ENCODE measurements at regions not wholly inside any gene's neighbourhood (a gene's known extent, or its start where the extent isn't known, plus 50 kb on each side); places are given as distances from the start of the nearest gene placed in this dataset.

DNA sequence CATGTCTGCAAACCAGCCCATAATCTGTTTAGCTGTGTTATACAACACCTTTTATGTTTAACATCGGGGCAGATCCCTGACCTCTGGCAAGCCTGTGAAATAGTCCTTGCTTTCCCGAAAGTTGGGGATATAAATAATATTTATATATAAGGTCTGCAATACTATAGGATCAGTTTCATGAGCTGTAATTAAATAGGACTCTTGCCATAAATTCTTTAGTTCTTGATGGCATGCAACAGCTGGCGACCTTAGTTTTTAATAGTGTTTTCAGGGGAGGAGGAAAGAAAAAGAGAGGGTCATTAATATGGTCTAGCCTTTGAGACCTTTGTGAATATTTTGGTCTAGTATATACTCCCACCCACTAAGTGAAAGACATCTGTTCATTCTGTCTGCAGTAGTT lies 166.5 kb downstream of the MTX2 start:
- Histone ChIP-seq H3K27me3 (ENCODE audit: control insufficient read depth, insufficient read depth, low read length) (no peaks in the 10 kb centered on the region), H3K4me1 (ENCODE audit: control insufficient read depth, insufficient read depth, low read length) (no peaks in the 10 kb centered on the region), H3K9me3 (ENCODE audit: control insufficient read depth, insufficient read depth, low read depth, low read length) (no peaks in the 10 kb centered on the region), H3K4me3 (ENCODE audit: low read depth in 2 of 2, low read length in 2 of 2) (no peak overlapping the region), H3K27ac (ENCODE audit: low read length) (no peak overlapping the region), H3K36me3 (ENCODE audit: control insufficient read depth, insufficient read depth, low read length) (no peaks in the 10 kb centered on the region)
- POLR2A ChIA-PET: no interaction called here
- DNase-seq (ENCODE audit: low read depth, low spot score): no peak
- ATAC-seq: no peak
- CTCF ChIA-PET: no interaction called here
- in situ Hi-C loops (cut with HindIII; ENCODE audit: low pct_unique_long_range_greater_than_20kb, low sequenced_read_pairs) (no loop called here), intact Hi-C loops (cut with micrococcal nuclease; ENCODE audit: unreplicated experiment) (no loop called here)
- no TSS peak for BruUV-seq (replicated peaks)
- TF ChIP-seq, protein P1, sequence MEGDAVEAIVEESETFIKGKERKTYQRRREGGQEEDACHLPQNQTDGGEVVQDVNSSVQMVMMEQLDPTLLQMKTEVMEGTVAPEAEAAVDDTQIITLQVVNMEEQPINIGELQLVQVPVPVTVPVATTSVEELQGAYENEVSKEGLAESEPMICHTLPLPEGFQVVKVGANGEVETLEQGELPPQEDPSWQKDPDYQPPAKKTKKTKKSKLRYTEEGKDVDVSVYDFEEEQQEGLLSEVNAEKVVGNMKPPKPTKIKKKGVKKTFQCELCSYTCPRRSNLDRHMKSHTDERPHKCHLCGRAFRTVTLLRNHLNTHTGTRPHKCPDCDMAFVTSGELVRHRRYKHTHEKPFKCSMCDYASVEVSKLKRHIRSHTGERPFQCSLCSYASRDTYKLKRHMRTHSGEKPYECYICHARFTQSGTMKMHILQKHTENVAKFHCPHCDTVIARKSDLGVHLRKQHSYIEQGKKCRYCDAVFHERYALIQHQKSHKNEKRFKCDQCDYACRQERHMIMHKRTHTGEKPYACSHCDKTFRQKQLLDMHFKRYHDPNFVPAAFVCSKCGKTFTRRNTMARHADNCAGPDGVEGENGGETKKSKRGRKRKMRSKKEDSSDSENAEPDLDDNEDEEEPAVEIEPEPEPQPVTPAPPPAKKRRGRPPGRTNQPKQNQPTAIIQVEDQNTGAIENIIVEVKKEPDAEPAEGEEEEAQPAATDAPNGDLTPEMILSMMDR (IDR thresholded peaks at IDR 0.05): no peak
- TF ChIP-seq POLR2AphosphoS5 (IDR thresholded peaks at IDR 0.05; ENCODE audit: low read depth, low read length): no peak
- TF ChIP-seq SIN3A (IDR thresholded peaks at IDR 0.05; ENCODE audit: borderline replicate concordance, insufficient read depth, low read depth, low read length): no peak
- TF ChIP-seq, protein P2, sequence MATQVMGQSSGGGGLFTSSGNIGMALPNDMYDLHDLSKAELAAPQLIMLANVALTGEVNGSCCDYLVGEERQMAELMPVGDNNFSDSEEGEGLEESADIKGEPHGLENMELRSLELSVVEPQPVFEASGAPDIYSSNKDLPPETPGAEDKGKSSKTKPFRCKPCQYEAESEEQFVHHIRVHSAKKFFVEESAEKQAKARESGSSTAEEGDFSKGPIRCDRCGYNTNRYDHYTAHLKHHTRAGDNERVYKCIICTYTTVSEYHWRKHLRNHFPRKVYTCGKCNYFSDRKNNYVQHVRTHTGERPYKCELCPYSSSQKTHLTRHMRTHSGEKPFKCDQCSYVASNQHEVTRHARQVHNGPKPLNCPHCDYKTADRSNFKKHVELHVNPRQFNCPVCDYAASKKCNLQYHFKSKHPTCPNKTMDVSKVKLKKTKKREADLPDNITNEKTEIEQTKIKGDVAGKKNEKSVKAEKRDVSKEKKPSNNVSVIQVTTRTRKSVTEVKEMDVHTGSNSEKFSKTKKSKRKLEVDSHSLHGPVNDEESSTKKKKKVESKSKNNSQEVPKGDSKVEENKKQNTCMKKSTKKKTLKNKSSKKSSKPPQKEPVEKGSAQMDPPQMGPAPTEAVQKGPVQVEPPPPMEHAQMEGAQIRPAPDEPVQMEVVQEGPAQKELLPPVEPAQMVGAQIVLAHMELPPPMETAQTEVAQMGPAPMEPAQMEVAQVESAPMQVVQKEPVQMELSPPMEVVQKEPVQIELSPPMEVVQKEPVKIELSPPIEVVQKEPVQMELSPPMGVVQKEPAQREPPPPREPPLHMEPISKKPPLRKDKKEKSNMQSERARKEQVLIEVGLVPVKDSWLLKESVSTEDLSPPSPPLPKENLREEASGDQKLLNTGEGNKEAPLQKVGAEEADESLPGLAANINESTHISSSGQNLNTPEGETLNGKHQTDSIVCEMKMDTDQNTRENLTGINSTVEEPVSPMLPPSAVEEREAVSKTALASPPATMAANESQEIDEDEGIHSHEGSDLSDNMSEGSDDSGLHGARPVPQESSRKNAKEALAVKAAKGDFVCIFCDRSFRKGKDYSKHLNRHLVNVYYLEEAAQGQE (IDR thresholded peaks at IDR 0.05; ENCODE audit: insufficient read depth in 1 of 2, low read depth in 2 of 2, low read length in 1 of 2): no peak
- no peak for TF ChIP-seq TCF7L2 (IDR thresholded peaks at IDR 0.05; ENCODE audit: low read depth, low read length)

DNA sequence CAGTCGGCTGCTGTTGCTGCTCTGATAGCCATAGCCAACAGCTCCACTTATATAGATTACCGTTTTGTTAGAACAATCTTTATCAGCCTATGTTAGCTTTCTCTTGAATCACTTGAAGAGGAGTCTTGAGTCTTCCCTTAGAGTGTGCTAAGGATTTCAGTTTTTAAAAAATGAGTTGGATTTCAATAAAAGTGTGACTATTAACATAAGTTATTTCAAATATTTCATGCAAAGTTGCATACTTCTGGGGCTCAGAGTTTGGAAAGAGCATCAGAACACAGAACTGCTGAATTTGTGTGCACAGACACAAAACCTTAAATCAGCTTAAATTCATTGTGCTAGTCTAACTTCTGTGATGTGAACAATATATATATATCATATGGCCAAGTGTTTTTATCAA lies 174.7 kb downstream of the MTX2 start:
- Histone ChIP-seq H3K27ac (ENCODE audit: low read length) (no peak overlapping the region), H3K4me1 (ENCODE audit: control insufficient read depth, insufficient read depth, low read length) (peaks cover 11% of the 10 kb centered on the region; the same call in 1 of the 2 replicates), H3K4me3 (ENCODE audit: low read depth in 2 of 2, low read length in 2 of 2) (no peak overlapping the region), H3K27me3 (ENCODE audit: control insufficient read depth, insufficient read depth, low read length) (no peaks in the 10 kb centered on the region), H3K36me3 (ENCODE audit: control insufficient read depth, insufficient read depth, low read length) (no peaks in the 10 kb centered on the region), H3K9me3 (ENCODE audit: control insufficient read depth, insufficient read depth, low read depth, low read length) (no peaks in the 10 kb centered on the region)
- DNase-seq (ENCODE audit: low read depth, low spot score): no peak
- ATAC-seq: no peak
- TF ChIP-seq, protein P1 (IDR thresholded peaks at IDR 0.05): no peak
- TF ChIP-seq SIN3A (IDR thresholded peaks at IDR 0.05; ENCODE audit: borderline replicate concordance, insufficient read depth, low read depth, low read length): no peak
- TF ChIP-seq POLR2AphosphoS5 (IDR thresholded peaks at IDR 0.05; ENCODE audit: low read depth, low read length): no peak
- TF ChIP-seq TCF7L2 (IDR thresholded peaks at IDR 0.05; ENCODE audit: low read depth, low read length): no peak
- TF ChIP-seq, protein P2 (IDR thresholded peaks at IDR 0.05; ENCODE audit: insufficient read depth in 1 of 2, low read depth in 2 of 2, low read length in 1 of 2): no peak
- intact Hi-C loops (cut with micrococcal nuclease; ENCODE audit: unreplicated experiment): no loop called here
- BruUV-seq (replicated peaks): no TSS peak
- ChIA-PET CTCF (interaction anchor here (0.6 to 0.7 kb wide), 2 partner anchors 29 to 209 kb away, joined by 5 to 8 read pairs; no protein-coding TSS in a partner anchor), POLR2A (no interaction called here)
- in situ Hi-C loops (cut with HindIII; ENCODE audit: low pct_unique_long_range_greater_than_20kb, low sequenced_read_pairs): no loop called here
